GM19043 (cell line): ENCODE measurements at regions not wholly inside any gene's neighbourhood (a gene's known extent, or its start where the extent isn't known, plus 50 kb on each side); places are given as distances from the start of the nearest gene placed in this dataset.
A peak's percentile ranks its signal among the peaks of the same experiment; 100 is the strongest.

ENCODE experiments used
- ATAC-seq: cut with Tn5 transposase; IDR thresholded peaks from one replicate; pipeline ENCODE4 v1.9.1; 2021; ENCODE audit warnings: low read depth; ENCODE audit not compliant: unreplicated experiment

DNA sequence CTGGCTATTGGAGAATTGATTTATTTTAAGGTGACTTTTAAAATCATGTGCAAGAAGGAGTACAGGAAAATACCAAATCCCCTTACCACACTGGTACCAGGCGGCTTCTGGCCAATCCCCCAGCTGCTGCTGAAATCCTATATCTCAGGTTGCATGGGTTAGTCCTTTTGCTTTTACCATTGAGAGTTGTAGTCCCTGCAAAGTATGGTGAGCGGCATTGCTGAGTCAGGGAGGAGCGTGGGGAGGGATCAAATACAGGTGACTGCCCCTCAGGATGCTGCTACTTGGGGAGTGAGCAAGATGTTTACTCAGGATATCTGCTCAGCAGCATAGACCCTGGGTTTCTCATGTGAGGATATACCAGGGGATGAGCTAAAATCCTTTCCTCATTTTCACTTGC, 131.9 kb upstream of the STAC start:
- no peak for ATAC-seq

DNA sequence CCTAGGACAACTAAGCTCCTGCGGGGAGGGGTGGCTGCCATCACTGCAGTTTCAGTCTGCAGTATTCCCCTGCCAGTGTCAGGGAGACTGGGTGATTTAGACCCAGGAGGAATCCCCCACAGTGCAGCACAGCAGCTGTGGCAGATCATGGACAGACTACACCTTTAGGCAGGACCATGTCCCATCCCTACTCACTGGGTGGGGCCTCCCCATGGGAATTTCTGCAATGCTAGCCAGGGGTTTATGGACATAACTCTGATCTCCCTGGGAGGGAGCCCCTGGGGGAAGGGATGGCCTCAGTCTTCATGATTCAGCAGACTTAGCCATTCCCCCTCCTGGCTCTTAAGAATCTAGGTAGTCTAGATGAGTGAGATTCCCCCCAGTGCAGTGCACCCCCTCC, 130.1 kb upstream of the STAC start:
- no peak for ATAC-seq

DNA sequence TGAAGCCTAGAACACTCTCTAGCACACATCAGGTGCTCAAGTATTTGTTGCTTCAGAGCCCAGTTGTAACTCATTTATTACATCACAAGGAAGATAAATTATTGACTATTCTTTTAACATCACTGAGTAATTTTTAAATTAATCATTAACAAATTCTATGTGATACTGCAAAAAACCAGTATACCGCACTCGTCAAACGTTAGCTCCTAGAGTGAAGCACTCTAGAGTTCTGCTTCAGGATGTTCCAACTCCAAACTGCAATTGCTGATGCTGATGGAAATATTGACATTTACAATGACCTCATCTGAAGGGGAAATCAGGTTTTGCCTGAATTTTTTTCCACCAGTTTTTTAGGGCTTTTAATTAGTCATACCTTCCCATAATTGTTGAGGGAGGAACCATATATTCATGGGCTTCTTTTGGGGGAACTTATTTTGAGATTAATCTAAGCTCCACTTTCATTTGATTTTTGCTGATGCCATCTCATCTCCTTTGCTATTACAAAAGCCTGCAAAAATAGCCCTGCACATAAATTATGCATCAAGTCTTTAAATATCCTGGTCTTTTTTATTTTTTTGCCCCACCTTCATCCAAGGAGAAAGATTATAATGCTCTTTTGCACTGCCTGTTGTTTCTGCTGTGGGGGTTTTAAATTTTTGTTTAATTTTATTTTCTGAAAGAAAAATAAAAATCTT, 123.0 kb upstream of the STAC start:
- ATAC-seq: no peak

DNA sequence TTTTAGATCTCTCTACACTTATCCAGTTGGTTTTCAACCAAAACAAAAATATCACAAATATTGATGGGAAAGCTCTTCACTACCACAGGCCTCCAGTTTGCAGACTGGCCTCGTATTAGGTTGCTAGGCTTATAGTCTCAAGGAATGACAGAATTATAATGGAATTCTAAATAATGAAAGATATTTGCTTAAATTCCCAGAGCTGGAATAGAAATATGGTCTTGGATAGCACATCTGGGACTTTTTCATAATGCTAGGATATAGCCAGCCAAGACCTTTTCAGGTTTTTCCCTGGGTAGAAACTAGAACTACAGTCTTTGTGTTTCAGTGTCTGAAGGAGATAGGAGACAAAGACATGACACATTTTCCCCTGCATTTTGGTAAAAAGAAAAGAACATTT, 121.9 kb upstream of the STAC start:
- no peak for ATAC-seq

DNA sequence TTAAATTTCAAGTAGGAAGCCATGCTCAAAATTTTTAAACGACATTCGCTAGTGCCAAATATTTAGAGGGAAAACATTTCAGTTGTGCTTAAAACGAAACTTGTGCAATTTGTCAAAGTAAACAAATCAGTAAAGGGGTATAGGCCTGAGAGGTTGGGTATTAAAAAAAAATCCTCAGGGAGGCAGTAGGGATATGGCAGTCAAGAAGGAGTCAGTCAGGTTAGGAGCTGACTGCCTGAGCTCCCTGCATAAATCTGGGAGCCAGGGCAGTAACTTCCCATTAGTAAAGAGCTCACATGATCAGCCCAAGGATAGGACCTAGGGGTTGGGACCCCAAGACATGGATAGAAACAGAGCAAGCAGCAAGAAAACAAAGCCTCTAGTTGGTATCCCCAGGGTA, 120.7 kb upstream of the STAC start:
- ATAC-seq: no peak

DNA sequence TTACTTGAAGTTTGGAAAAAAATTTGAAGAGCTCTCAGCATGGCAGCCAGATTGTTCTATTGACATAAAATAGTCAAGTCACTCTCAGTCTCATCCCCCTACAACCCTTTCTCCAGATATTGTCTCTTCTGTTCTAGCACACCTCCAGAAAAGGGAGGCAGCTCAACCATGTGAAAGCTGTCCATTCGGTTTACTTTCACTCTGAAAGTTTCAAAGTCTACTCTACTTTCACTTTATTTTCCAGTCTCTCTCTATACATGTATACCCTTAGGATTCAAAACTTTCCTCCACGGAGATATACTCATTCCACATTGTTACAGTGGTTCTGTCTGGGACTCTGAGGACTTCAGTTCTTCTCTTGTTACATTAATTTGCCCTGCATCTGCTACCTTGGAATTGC, 111.0 kb upstream of the STAC start:
- no peak for ATAC-seq

DNA sequence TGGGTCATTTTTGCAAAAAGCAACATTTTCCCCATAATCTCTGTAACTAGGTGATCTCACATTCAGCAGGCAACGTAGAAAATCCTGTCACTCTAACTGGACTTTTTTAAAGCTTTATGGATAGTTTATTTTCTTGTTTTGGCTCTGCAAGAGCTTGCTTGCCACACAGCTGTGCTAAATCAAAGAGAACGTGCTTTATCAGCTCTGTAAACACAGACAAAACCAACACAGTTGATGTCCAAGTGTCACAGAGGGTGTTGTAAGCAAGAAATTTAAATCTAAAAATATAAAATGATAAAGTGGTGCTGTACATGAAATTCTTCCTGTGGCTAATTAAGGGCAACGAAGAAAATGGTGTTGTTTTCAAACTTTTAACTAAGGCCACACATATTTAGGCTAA, 97.5 kb upstream of the STAC start:
- ATAC-seq: no peak

DNA sequence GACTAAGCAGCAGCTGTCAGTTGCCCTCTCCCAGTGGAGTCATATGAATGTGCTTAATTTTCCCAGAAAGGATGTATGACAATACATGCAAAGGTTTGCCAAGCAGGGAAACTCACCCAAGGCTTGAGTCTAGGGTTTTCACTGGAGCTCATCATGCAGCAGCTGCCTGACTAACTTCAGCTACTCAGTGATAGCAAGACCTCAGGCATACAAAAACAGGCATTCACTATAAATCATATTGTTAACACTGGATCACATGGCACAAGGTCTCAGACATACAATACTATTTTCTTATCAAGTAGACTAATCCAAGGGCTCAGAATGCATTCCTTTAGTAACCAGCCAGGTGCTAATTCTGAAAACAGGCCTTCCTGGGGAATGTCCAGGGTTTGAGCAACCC, 85.0 kb upstream of the STAC start:
- no peak for ATAC-seq

DNA sequence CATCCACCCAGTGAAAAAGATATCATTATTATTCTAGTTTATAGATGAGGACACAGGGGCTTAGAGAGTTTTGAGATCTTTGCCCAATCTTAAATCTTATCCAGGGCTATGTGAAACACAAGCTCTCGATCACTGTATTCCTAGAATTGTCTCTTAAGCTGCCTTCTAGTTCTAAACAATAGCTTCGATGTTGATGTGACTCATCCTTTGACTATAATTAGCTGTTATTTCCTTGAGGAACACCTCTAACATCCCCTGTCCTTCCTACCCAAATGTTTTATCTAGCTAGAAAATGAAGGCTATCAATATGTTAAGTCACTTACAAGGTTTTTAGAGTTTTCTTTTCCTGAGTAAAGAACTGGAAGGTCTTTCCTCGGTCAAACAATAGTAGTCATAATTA, 83.1 kb upstream of the STAC start:
- no peak for ATAC-seq

DNA sequence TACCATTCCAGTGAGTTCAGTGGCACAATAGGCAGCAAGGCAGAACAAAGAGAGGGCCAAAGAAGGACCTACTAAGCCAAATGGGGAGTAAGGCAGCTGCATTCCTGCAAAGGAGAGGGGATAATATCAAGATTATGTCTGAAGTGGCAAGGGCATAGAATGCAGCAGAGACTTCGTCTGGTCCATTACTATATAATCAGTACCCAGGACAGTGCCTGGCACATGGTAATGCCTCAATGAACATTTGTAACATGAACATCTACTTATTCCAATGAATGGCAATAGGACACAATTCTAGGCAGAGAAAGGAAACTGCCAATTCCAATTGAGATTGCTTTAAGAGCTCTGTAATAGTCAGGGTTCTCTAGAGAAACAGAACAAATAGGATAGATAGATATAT, 82.1 kb upstream of the STAC start:
- ATAC-seq: no peak

DNA sequence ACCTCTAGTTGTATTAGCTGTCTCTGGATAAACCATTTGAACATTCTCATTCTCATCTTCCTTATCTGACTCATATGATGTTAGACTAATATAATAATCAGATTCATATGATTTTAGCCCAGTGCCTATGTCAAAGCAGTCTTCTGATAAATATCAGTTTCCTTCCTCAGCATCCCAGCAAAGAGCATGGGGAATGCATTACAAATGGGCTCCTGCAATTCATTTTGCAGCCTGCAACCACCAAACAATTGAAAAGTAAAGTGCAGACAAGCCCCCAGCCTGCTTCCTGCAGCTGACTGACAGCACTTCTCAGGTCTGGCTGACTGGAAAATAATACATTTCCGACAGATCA, 78.2 kb upstream of the STAC start:
- ATAC-seq: no peak

DNA sequence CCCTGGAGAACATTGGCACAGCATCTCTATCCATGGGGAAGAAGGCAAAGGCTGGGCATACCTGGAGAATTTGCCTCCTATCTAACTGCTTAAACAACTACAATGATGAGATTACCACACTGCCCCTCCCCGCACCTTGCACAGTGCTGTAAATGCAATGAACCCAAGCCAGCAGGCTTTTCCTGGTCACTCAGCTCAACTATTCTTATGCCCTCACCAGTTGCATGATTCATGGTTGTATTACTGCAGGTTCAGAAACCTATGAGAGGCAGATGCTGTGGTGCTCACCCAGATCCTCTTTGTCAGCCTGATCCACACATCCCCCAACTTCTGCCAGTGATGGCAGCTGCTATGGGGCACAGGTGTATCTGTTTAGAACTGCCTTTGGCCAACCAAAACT, 77.7 kb upstream of the STAC start:
- ATAC-seq: no peak

DNA sequence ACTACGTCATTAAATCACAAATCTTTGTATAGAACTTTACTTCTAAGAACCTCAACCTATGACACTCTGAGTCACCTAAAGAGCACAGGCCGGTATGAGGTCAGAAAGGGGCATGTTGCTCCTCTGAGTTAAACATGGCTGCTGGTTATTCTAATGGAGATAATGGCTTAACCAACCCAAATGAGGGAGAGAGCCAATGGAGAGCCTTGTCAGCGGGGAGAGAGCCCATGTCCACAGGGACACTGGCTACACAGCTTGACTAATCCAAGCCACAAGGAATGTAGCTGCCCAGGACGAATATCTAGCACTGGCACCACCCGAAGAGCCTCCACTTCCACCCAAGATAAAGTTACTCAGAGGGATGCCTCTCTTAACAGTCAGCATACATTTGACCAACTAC, 77.0 kb upstream of the STAC start:
- ATAC-seq: no peak

DNA sequence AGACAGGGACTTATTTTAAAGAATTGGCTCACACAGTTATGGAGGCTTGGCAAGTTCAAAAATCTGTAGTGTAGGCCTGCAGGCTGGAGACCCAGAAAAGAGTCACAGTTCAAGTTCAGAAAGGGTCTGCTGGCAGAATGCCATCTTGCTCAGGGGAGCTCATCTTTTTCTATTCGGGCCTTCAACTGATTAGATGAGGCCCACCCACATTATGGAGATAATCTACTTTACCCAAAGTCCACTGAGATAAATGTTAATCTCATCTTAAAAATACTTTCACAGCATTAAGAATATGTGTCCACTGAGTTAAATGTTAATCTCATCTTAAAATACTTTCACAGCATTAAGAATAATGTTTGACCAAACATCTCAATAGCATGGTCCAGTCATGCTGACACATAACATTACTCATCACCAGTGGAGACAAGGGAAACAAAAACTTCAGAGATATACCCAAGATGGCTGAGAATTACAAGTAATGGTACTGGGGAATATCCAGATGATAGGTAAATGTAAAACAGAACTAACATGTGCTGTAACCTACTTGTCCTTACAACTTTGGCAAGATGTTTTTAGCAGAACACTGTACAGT, 74.3 kb upstream of the STAC start:
- ATAC-seq: no peak

DNA sequence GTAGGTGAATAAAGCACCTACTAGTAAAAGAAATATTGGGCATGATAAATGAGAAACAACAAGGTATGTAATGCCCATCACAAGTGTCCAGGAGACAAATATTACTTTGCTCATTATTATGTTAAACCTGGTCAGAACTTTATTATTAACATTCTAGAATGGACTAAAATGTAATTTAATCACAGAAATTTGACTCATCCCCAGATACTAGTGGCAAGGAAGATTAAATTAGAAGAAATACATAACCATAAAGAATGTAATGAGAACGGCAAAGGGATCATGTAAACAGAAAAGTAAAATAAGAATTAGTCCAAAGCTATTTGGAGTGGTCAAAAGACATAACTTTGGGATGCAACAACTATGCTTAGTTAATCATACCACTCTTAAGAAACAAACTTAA, 71.2 kb upstream of the STAC start:
- no peak for ATAC-seq

DNA sequence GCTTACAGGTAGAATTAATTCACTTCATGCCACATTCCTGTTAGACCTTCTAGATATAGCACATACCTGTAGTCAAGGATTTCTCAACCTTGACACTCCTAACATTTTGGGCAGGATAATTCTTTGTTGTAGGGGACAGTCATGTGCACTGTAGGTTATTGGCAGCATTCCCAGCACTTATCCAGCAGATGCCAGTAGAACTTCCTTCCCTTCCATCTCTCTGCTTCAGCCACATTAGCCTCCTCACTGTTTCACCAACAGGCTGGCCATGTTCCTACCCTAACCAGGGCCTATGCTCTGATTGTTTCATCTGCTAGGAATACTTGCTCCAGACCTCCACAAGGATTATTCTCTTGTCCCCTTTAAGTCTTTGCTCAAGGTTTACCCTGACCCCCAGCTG, 68.0 kb upstream of the STAC start:
- ATAC-seq: no peak

DNA sequence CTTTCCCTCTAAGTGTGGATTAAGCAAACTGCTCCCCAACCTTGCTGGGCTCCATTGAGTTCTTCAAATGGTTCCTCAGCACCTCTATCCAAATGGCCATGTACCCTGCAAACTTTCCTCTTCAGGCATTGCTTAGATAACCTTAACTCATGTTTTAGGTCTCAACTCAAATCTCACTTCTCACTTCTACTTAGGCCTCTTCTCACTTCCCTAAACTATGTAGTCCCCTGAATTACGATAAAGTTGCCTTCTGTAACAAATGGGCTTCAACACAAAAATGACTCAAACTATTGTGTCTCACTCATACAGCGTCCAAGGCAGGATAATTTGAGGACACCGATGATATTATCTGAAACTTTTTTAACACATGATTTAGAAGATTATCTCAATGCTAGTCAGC, 62.4 kb upstream of the STAC start:
- ATAC-seq: peak; percentile 55

DNA sequence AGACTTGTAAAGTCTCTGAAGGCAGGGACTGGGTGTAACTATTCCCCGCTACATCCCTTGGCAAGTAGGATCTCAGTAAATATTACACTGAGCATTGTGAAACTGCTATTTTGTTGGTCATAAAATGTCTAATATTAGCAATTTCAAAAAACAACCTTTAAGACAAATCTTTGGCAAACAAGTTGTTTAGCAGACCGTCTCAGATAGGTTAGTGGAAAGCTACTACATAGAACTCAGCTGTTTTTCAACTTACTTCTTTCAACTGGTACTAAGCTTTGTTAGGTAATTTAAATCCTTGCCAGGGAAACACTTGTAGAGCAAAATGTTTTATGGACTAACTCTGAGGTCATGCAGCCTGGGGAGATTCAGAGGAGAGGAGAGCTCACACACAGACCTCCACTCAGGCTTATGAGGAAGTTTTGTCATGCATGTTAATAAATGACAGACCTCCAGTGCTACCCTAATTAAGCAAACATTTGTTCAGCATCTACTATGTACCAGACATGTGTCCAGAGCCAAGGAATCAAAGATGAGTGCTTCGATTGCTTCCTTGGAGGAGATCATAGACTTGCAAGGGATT, 61.6 kb upstream of the STAC start:
- no peak for ATAC-seq

DNA sequence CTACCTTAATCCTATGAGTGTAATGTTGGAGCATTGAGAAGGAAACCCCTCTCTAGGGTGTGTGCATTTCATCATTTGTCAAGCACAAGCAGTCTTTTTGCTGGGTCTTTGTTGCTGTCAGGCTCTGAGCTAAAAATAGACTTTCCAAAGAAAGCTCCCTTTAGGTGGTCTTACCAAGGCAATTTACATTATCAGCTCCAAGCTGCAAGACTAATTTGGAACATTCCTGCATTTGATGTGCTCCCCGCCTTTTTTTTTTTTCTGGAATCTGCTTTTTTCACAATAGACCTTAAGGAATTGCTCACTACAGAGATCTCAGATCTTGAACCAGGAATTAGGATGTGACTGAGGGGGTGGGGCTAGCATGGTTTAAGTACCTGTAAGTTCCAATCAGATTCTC, 60.6 kb upstream of the STAC start:
- no peak for ATAC-seq
